HG03025 (cell line): ENCODE measurements at regions not wholly inside any gene's neighbourhood (a gene's known extent, or its start where the extent isn't known, plus 50 kb on each side); places are given as distances from the start of the nearest gene placed in this dataset.
"Not testable (repeated sequence)": the region's sequence is repeated elsewhere in the genome, so short reads cannot be mapped to it uniquely, and the experiment has no call there.

Source experiments
- ATAC-seq: cut with Tn5 transposase; IDR thresholded peaks from one replicate; pipeline ENCODE4 v1.9.1; 2021; ENCODE audit warnings: mild to moderate bottlenecking, moderate library complexity; ENCODE audit not compliant: unreplicated experiment, low FRiP score

DNA sequence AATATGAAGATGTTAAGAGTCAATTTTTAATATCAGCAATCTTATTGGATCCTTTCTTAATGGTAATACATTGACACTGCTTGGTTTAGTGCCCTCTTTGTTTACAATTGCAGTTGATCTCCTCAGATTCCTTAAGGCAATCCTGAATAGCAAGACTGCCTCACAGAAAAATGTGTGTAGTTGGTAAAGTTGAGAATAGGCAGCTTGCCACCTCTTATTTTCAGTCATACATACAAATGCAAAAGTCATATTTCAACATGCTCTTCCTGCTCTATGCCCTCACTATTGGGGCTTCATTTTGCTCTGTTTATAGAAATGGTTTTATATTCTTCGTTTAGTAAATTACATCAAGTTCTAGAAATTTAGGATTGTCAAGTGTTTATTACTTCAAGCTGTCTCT, 661.1 kb upstream of the ANKRD30A start:
- ATAC-seq, result no peak

DNA sequence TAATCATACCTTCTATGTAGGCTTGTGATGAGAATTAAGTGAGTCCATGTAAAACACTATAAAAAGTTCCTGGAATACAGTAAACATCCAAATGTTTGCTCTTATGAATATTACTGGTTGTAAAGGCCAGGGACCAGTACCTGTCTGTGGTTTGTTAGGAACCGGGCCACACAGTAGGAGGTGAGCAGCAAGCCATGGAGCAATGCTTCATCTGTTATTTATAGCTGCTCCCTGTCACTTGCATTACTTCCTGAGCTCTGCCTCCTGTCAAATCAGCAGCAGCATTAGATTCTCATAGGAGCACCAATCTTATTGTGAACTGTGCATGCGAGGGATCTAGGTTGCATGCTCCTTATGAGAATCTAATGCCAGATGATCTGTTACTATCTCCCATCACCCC, 662.0 kb upstream of the ANKRD30A start:
- ATAC-seq, result no peak

DNA sequence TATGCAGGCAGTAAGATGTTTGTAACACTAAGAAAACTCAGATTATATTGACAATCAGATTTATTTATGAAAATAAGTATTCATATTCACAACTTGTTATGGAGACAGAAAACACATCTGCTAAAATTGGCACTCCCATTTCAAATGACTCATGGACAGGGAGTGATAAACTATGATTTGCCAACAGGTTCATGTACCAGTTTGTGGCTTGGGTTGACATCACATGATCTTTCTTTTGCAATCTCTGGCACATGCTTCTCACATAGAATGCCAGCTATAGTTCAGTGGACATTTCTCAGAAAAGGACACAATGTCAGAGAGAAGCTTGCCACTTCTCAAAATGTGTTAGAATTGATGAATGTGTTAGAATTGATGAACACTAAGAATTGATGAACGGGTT, 663.2 kb upstream of the ANKRD30A start:
- ATAC-seq, result no peak

DNA sequence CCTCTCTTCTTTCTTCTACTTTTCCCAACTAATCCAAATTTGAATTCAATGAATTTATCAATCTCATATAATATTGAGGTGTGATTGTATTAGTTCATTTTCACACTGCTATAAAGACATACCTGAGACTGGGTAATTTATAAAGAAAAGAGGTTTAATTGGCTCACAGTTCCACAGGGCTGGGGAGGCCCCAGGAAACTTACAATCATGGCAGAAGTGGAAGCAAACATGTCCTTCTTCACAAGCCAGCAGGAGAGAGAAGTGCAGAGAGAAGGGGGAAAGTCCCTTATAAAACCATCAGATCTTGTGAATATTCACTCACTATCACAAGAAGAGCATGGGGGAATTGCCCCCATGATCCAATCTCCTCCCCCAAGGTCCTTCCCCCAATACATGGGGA, 667.0 kb upstream of the ANKRD30A start:
- not testable (repeated sequence) for ATAC-seq

DNA sequence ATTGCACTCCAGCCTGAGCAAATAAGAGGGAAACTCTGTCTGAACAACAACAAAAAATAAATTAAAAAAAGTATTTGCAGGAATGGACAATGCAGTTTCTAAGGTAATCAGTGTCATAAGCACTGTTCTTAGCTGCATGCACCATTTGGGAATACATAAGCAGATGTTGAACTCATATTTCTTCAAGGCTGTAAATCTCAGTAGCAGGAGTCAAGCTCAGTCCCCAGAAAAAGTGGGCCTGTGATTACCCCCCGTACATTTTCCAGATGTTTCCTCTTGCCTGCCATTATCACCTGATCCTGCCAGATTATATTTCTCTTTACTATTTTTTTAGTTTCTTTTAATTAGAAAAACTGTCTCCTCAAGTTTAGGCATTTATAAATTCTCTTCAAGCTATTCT, 667.6 kb upstream of the ANKRD30A start:
- ATAC-seq, result no peak

DNA sequence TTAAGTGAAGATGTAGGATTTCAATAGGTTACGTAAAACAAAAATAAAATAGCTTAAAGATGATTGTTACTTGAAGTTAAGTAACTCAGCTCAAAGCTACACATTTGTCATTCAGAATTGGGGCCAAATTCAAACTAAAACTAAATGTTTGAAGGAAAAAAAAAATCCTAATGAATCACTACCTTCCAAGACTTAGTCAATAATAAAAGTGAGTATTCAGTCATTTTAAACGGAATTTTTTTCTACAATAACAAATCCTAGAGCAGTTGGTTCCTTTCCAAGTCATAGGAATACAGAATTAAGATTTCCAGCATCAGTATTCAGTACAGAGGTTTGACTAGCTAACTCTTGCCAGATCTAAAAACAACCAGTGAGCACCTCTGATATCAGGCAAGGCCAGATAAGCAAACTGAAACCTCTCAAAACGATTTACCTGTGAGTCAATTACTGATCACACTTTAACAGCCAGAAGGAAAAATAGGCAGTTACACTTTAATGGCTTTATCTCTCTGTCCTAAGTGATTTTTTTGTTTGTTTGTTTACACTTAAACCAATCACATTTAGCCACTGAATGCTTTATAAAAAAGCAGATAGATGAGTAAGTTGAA, 669.8 kb upstream of the ANKRD30A start:
- no peak for ATAC-seq

DNA sequence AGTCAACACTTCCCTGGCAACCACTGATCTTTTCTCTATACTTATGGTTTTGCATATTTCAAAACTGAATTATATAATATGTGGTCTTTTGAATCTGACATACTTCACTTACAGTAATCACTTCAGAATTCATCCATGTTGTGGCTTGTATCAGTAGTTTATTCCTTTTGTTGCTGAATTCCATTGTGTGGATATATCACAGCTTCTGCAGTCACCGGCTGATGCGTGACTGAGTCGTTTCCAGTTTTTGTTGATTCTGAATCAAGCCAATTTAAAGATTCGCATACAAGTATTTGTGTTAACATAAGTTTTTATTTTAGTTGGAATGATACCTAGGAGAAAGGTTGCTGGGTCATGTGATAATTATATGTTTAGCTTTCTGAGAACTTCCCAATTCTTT, 672.5 kb upstream of the ANKRD30A start:
- no peak for ATAC-seq

DNA sequence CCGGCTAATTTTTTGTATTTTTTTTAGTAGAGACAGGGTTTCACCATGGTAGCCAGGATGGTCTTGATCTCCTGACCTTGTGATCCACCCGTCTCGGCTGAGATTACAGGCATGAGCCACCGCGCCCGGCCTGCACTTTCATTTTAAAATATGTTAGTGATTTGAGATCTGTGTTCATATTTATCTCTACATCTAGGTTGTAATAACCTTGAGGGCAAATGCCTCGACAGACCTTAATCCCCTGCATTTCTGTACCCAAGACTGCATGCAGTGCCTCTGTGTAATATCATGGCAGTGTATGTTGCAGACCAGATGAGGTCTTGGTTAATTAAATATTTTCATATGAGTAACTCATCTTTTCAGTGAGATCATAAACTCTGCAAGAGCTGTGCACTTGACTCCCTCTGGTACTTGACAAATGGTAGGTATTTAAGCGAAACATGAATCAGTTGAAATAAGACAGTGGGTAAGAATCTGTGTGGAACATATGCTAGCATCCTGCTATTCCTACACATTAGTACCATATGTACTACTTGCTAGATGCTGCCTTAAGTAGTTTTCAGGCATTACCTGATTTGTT, 673.9 kb upstream of the ANKRD30A start:
- no peak for ATAC-seq

DNA sequence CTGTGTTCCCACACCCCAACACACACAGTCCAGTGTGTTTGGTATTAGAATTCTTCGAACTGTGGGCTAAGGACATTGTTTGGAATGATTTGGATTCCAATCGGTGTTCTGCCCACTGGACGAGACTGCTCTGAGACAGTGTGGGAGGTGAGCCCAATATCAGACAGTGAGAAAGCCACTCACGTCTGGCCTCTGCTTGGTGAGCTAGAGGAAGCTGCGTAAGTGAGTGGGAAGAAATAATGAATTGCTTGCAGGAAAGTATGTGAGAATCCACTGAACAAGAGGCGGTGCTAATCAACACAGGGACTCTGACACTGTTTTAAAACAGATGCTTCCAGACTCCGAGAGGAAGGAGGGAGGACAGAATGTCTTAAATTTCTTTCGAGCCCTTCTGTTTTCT, 675.0 kb upstream of the ANKRD30A start:
- no peak for ATAC-seq

DNA sequence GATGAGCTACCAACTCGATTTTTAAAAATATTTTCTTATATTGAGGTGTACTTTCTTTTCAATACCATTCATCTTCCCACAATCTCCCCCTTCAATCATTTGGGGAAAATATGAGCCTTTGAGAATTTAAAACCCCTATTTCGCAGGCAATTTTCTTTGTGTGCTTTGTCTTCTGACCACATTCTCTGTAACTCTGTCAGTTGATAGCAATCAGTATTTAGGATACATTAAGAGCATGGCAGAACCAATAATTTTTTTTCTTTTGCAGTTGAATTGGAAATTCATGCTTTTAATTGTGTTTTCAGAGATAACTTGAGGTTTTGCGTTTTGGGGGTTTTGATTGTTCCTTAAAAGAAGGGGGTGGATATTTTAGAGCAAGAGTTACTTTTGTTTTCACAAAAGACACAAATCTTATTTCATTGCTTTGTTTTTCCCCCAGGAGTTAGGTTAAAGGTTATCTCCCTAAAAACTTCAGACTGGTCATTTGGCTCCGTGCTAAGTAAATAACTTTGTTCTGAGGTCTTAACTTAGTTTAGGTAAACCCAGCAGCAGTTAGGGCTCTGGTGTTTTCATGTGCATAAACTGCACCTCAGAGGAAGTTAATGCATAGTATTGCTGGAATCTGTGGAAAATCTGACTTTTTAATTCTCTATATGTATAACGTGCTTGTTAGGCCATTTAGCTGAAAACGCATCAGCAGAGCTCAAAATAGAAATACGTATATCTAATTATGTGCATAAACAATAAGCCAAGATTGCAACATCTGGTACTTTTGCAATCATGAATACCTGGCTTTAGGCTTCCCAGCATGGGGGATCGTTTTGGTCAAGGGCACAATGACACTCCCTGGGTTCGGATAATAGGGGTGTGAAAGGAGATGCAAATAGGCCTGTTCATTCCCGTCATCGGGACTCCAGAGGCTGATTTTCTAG, 676.4 kb upstream of the ANKRD30A start:
- no peak for ATAC-seq

DNA sequence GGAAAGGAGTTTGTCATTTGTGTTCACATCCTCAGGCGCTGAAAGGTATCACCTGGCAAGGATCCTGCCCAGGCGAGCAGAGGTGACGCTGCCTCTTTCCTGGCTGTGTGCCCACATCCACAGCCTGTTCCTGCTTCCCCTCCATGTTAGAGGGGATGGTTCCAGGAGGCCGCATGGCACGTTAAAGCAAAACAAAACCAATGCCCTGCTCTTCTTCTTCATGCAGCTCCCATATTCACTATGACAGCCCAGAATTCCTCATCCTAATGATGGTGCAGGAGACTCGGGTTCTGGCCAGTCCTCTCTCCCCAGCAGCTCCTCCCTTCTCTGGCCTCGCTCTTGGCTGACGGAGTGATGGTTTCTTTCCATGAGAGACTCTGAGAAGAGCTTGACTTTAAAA, 678.5 kb upstream of the ANKRD30A start:
- ATAC-seq, result no peak

DNA sequence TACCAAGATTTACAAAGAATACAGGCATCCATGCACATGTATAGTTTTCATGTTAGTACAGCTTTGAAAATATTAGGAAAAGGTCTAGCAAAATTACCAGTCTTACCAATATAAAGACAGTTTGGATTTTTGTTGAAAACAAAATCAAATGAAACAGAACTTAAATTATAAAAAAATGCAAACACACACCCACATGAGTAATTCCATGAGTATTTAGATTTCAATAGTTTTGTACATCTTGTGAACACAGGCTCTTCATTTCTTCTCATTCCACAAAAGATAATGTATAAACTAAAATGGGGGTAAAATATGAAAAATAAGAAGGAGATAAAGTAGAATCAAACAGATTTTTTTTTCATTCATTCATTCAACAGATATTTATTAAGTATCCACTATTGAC, 682.2 kb upstream of the ANKRD30A start:
- no peak for ATAC-seq

DNA sequence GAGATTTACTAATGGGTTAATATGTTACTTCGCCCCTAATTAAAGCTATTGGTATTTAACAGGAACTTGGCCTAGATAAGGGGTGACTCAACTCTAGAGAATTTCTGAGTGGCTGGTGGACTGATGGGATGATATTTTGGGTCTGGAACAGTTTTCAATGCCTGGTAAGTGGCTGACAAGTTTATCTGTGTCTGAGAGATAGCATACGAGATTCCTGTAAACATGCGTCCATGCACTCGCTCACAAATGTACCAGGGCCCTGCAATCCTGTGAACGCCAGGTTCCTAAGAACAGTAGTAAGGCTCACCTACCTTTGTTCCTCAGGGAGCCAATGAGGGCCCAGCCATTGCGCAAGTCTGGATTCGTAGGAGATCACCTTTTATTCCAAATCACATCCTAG, 683.8 kb upstream of the ANKRD30A start:
- ATAC-seq, result no peak

DNA sequence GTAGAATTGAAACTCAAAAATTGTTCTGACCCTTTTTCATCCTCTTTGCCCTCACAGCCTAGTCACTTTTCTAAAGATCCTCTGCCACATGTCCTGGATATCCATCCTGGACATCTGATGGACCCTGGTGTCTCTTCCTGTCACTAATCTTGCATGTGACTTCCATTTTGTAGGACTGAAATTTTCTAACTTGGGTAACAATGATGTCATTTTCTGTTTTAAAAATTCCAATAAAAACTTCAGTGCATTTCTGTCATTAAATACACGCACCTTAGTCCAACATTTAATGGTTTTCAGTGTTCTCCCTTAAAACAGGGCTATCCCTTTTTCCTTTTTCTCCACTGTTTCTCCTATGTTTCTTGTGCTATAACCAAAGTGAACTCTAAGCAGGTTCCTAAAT, 684.9 kb upstream of the ANKRD30A start:
- ATAC-seq, result no peak

DNA sequence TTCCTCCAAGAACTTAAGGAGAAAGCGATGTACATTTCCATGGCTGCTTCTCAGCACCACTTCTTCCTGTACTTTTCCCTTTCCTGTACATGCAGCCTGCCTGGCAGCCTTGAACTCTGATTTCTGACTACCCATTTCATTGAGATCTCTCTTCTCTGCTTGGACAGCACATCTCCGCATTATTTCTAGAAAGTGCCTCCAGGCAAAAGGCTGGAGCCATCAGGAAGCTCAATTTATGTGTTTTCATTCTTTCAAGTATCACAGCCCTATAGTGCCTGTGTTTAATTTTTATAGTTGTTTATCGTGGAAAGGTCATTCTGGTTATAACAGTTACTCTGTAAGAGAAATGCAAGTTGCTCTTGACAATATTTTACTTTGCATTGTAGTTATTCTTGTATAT, 688.0 kb upstream of the ANKRD30A start:
- ATAC-seq, result no peak

DNA sequence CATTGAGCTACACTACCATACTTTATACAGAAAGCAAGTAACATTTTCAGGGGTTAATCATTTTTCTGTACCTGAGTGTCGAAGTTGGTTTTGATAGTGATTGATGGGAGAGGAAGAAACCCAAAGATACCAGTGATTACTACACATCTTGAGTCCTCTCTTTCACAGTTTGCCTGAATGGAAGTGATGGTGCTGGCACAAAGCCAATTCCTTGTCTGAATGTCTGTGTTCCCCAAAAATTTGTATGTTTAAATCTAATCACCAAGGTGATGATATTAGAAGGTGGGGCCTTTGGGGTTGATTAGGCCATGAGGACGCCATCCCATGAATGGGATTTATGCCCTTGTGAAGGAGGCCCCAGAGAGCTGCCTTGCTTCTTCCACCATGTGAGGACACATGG, 696.9 kb upstream of the ANKRD30A start:
- no peak for ATAC-seq

DNA sequence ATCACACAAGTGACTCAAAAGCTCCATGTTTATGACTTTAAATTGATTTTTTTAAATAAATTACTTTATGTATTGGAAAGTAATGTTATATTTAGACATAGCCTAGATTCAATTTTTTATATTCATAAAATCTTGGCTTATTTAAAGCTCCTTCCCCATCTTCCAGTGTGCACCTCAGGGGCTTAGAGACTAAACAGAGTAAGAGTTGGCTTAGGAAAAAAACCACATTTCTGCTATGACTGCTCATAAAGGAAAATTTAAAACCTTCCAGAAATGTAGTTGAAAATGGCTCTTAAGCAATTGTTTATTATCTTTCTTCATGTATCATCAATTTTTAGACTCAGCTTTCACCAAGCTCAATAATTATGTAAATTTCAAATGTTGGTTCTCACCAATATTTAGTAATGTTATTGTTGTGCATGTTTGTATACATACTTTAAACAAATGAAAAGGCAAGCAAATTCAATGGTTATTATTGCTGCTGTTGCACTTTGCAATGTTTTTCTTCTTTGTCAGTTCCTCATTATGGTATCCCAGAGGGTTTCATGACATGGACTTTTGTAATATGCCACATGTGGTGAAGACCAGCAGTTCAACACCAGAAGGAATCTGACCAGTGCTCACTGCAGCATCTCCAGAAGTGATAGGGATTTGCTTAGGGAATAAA, 700.1 kb upstream of the ANKRD30A start:
- no peak for ATAC-seq

DNA sequence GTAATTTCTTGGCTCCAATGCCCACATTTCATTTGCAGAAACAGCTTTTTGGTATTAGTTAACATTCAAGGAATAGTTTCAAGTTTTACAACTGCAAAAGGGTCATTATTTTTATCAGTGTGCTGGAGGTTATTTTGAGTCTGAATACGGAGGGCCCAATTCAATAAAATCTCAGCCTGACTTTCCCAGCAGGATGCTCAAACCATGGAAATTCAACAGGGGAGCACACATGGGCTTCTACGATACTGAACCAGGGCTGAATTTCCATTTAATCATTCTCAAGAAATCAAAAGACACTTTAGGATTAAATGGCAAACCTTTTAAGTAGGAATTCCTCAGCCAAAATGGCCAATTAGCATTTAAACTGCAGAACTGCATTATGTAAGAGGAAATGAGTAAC, 700.9 kb upstream of the ANKRD30A start:
- ATAC-seq, result no peak

DNA sequence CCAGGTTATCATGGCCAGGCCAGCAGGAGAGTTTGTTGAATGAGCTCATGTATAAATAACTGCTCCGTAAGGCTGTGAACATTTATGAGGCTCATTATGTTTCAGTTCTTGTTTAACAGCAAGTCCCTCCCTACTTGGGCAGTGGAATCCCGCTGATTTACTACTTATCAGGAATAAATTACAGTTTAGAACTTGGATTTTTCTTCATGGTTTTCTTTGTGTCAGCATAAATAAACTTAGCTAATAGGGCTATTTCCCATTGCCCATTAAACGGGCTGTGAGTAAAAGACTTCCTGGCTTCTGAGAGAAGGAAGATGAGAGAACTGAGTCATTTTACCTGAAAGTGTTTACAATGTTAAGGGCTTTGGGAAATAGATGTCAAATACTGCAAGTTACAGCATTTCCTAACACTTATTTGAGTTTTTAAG, 701.6 kb upstream of the ANKRD30A start:
- ATAC-seq, result no peak

DNA sequence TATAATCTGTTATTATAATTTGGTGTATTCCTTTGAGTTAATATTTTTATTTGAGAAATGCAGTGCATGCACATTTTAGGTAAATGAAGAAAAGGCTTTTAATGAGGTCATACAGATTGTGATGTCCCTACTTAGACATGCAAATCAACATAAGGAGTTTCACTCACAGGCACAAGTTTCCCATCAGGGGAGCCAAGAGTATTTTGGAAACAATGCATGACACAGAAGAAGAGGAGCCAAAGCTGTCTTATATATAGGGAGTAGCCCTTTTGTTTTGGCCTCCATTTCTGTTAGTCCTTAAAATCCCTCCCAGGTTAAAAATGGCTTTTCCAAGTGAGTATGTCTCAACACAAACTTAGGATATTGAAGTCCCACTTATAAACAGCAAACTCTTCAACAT, 703.4 kb upstream of the ANKRD30A start:
- no peak for ATAC-seq

DNA sequence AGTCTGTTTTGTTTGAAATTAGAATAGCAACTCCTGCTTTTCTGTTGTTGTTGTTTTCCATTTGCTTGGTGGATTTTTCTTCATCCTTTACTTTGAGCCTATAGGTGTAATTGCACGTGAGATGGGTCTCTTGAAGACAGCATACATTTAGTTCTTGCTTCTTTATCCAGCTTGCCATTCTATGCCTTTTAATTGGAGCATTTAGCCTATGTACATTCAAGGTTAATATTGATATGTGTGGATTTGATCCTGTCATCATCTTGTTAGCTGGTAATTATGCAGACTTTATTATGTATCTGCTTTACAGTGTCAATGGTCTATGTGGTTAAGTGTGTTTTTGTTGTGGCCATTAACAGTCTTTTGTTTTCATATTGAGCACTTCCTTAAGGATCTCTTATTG, 708.9 kb upstream of the ANKRD30A start:
- ATAC-seq, result no peak
